CD14-positive monocyte (primary cell): ENCODE measurements at regions not wholly inside any gene's neighbourhood (a gene's known extent, or its start where the extent isn't known, plus 50 kb on each side); places are given as distances from the start of the nearest gene placed in this dataset.

Experiments used
- DNase-seq, 3 donors: peaks; one replicate each; pipeline ENCODE4 v3.0.0-alpha.2; 2011 to 2022
- H2AFZ ChIP-seq: 2 replicates; pipeline ENCODE4 v1.6.0; 2012; ENCODE audit warnings: mild to moderate bottlenecking, low read depth, low read length, inconsistent platforms; ENCODE audit not compliant: insufficient read depth, poor library complexity, severe bottlenecking
- H3K27ac ChIP-seq, 2 donors: 1 replicate in 1 of 2; 2 replicates in 1 of 2; pipeline ENCODE4 v1.5.1; 2012 to 2013; ENCODE audit warnings: low read length in 2 of 2, control low read depth in 1 of 2, inconsistent platforms in 1 of 2, low read depth in 1 of 2, mild to moderate bottlenecking in 1 of 2
- H3K27me3 ChIP-seq, 2 donors: one replicate each; pipeline versions ENCODE4 v1.6.0 to v1.6.1; 2011 to 2013; ENCODE audit warnings: low read length in 2 of 2; ENCODE audit not compliant: control insufficient read depth in 2 of 2, insufficient read depth in 2 of 2
- H3K36me3 ChIP-seq, 2 donors: replicated peaks in 1 of 2; 1 replicate in 1 of 2; 2 replicates in 1 of 2; pipeline versions ENCODE4 v1.5.1 to v1.6.1; 2012 to 2013; ENCODE audit warnings: low read length in 2 of 2, control low read depth in 1 of 2, inconsistent platforms in 1 of 2, mild to moderate bottlenecking in 1 of 2; ENCODE audit not compliant: insufficient read depth in 2 of 2, control insufficient read depth in 1 of 2
- H3K4me1 ChIP-seq, 2 donors: 1 replicate in 1 of 2; 2 replicates in 1 of 2; pipeline versions ENCODE4 v1.5.1 to v1.6.1; 2012 to 2013; ENCODE audit warnings: low read length in 2 of 2, control low read depth in 1 of 2, inconsistent platforms in 1 of 2, mild to moderate bottlenecking in 1 of 2, moderate library complexity in 1 of 2; ENCODE audit not compliant: insufficient read depth in 2 of 2, control insufficient read depth in 1 of 2
- H3K4me2 ChIP-seq: replicated peaks from 2 replicates; pipeline ENCODE3; 2012; ENCODE audit warnings: low read length, moderate library complexity, mild to moderate bottlenecking; ENCODE audit not compliant: poor library complexity, severe bottlenecking; ENCODE audit errors: extremely low read depth
- H3K4me3 ChIP-seq, 3 experiments: fragments of 200-600 bp in 1 of 3; sonication (generic) in 1 of 3; replicated peaks in 1 of 3; 1 replicate in 2 of 3; 2 replicates in 1 of 3; pipeline ENCODE4 v1.5.1; 2011 to 2013; ENCODE audit warnings: low read length in 3 of 3, mild to moderate bottlenecking in 3 of 3, control low read depth in 2 of 3, low read depth in 2 of 3, inconsistent platforms in 1 of 3, moderate library complexity in 1 of 3
- H3K79me2 ChIP-seq: 2 replicates; pipeline ENCODE4 v1.6.0; 2012; ENCODE audit warnings: mild to moderate bottlenecking, control low read depth, inconsistent platforms, low read length, moderate library complexity; ENCODE audit not compliant: insufficient read depth
- H3K9ac ChIP-seq: 2 replicates; pipeline ENCODE4 v1.6.0; 2017; ENCODE audit warnings: low read length, mild to moderate bottlenecking; ENCODE audit not compliant: insufficient read depth, poor library complexity, severe bottlenecking
- H3K9me3 ChIP-seq, 2 donors: replicated peaks in 1 of 2; 1 replicate in 1 of 2; 2 replicates in 1 of 2; pipeline versions ENCODE4 v1.5.1 to v1.6.1; 2012 to 2013; ENCODE audit warnings: low read length in 2 of 2, control low read depth in 1 of 2; ENCODE audit not compliant: control insufficient read depth in 1 of 2, insufficient read depth in 1 of 2
- H4K20me1 ChIP-seq: 2 replicates; pipeline ENCODE4 v1.6.0; 2012; ENCODE audit warnings: mild to moderate bottlenecking, low read length, control low read depth, moderate library complexity; ENCODE audit not compliant: insufficient read depth
- H3K27ac Mint-ChIP-seq, 7 donors: one replicate each; pipeline ENCODE4 v1.8.0; 2020; ENCODE audit warnings: mild to moderate bottlenecking in 7 of 7, mixed read lengths in 7 of 7, moderate library complexity in 6 of 7, inconsistent platforms in 2 of 7
- H3K27me3 Mint-ChIP-seq, 3 donors: one replicate each; pipeline ENCODE4 v1.8.0; 2021 to 2022; ENCODE audit warnings: low read depth in 3 of 3, mild to moderate bottlenecking in 3 of 3, mixed read lengths in 3 of 3, moderate library complexity in 3 of 3, inconsistent platforms in 1 of 3
- H3K36me3 Mint-ChIP-seq, 2 donors: one replicate each; pipeline ENCODE4 v1.8.0; 2020; ENCODE audit warnings: mixed read lengths in 2 of 2, inconsistent platforms in 1 of 2, mild to moderate bottlenecking in 1 of 2
- H3K4me1 Mint-ChIP-seq: one replicate; pipeline ENCODE4 v1.8.0; 2020; ENCODE audit warnings: mild to moderate bottlenecking, mixed read lengths
- H3K4me3 Mint-ChIP-seq, 2 donors: one replicate each; pipeline ENCODE4 v1.8.0; 2020; ENCODE audit warnings: mild to moderate bottlenecking in 2 of 2, mixed read lengths in 2 of 2, moderate library complexity in 1 of 2
- H3K9me3 Mint-ChIP-seq, 7 donors: one replicate each; pipeline ENCODE4 v1.8.0; 2020 to 2022; ENCODE audit warnings: mixed read lengths in 7 of 7, mild to moderate bottlenecking in 6 of 7, moderate library complexity in 6 of 7, inconsistent platforms in 2 of 7
- WGBS: methylation state at CpG from one replicate; pipeline ENCODE4 v1.1.5; 2013; ENCODE audit warnings: missing lambda C conversion rate; ENCODE audit not compliant: insufficient coverage; 5-methylcytosine and 5-hydroxymethylcytosine counted together
- intact Hi-C, 2 donors: fragments of 100-400 bp; cut with micrococcal nuclease; formaldehyde crosslinking; loops; one replicate each; pipeline versions ENCODE4 v1.15.0 to v1.15.1; 2023
- TF ChIP-seq, protein P1 (sequence below): fragments of 200-600 bp; IDR thresholded peaks from one replicate; pipeline ENCODE4 v1.8.0; 2022; ENCODE audit warnings: antibody characterized with exemption, mild to moderate bottlenecking

DNA sequence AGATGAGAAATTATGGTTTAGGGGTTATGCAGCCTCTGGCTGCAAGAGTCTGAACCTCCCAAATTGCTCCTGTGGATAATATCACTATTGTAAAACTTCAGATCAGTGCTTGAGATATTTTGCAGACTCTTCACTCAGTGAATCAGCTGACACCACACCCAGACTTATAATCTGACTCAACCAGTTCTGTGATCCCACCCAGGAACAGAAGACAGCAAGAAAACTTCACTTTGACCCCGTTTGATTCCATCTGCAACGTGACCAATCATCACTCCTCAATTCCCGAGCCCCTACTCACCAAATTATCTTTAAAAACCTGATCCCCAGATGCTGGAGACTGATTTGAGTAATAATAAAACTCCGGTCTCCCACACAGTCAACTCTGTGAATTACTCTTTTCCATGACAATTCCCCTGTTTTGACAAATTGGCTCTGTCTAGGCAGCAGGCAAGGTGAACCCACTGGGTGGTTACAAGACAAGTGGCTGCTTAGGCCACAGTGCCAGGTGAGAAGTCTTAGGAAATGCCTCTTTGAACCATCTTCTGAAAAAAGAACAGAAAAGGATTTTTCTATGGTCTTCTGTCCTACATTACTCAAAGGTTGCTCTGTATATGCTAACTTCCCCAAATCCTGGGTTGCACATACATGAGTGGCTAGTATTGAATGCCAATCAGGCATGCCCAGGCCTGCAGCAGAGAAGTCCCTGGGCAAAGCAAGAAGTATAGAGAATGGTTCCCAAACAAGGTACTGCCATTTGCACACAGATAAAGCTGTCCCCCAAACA is 588.0 kb downstream of the PRELID2 start:
- TF ChIP-seq, protein P1, sequence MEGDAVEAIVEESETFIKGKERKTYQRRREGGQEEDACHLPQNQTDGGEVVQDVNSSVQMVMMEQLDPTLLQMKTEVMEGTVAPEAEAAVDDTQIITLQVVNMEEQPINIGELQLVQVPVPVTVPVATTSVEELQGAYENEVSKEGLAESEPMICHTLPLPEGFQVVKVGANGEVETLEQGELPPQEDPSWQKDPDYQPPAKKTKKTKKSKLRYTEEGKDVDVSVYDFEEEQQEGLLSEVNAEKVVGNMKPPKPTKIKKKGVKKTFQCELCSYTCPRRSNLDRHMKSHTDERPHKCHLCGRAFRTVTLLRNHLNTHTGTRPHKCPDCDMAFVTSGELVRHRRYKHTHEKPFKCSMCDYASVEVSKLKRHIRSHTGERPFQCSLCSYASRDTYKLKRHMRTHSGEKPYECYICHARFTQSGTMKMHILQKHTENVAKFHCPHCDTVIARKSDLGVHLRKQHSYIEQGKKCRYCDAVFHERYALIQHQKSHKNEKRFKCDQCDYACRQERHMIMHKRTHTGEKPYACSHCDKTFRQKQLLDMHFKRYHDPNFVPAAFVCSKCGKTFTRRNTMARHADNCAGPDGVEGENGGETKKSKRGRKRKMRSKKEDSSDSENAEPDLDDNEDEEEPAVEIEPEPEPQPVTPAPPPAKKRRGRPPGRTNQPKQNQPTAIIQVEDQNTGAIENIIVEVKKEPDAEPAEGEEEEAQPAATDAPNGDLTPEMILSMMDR: no peak
- no peaks in the 10 kb centered on the region for H3K79me2 ChIP-seq
- H3K4me1 ChIP-seq: no peaks in the 10 kb centered on the region
- no peaks in the 10 kb centered on the region for H3K9me3 ChIP-seq
- DNase-seq: no peak
- no peaks in the 10 kb centered on the region for H3K4me1 Mint-ChIP-seq
- H3K27me3 Mint-ChIP-seq: no peaks in the 10 kb centered on the region
- no peaks in the 10 kb centered on the region for H3K36me3 Mint-ChIP-seq
- no peak overlapping the region for H3K4me2 ChIP-seq
- no peak overlapping the region for H3K27ac Mint-ChIP-seq
- H3K9ac ChIP-seq: no peak overlapping the region
- no peak overlapping the region for H3K4me3 ChIP-seq
- no peaks in the 10 kb centered on the region for H4K20me1 ChIP-seq
- peaks cover 0 to 3% (median 0%) of the 10 kb centered on the region in 7 donors for H3K9me3 Mint-ChIP-seq
- H3K27ac ChIP-seq: no peak overlapping the region
- 74% methylated on average over 3 of the region's 4 CpGs for WGBS
- no peak overlapping the region for H3K4me3 Mint-ChIP-seq
- no peak overlapping the region for H2AFZ ChIP-seq
- no peaks in the 10 kb centered on the region for H3K36me3 ChIP-seq
- H3K27me3 ChIP-seq: no peaks in the 10 kb centered on the region
- intact Hi-C loops: no loop called here

DNA sequence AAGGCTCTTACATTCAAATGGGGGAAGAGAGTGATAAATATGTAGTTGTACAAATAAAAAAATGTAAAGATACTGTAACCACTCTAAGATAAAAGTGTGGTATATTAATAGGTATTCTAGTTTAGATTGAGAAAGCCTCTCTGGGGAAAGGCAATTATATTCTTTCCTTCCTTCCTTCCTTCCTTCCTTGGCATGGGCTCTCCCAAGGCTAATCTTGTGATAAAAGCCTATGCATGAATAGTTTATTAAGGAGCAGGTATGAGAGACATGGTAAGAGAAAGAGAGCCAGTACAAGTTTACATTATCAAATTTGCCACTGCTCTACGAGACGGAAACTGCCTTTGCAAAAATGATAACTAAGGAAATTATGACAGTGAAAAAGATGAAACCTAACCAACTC is 588.8 kb downstream of the PRELID2 start:
- no peak overlapping the region for H3K27ac Mint-ChIP-seq
- Histone ChIP-seq H4K20me1 (no peaks in the 10 kb centered on the region), H3K36me3 (no peaks in the 10 kb centered on the region), H2AFZ (no peak overlapping the region), H3K27me3 (no peaks in the 10 kb centered on the region), H3K27ac (no peak overlapping the region), H3K4me3 (no peak overlapping the region), H3K4me2 (no peak overlapping the region), H3K9me3 (no peaks in the 10 kb centered on the region), H3K9ac (no peak overlapping the region), H3K4me1 (no peaks in the 10 kb centered on the region), H3K79me2 (no peaks in the 10 kb centered on the region)
- H3K27me3 Mint-ChIP-seq: no peaks in the 10 kb centered on the region
- peaks cover 0 to 3% (median 0%) of the 10 kb centered on the region in 7 donors for H3K9me3 Mint-ChIP-seq
- no peak overlapping the region for H3K4me3 Mint-ChIP-seq
- WGBS: no CpG with 5 or more reads among the region's 2 CpGs
- no peaks in the 10 kb centered on the region for H3K4me1 Mint-ChIP-seq
- TF ChIP-seq, protein P1: no peak
- intact Hi-C loops: no loop called here
- no peaks in the 10 kb centered on the region for H3K36me3 Mint-ChIP-seq
- no peak for DNase-seq
